SU-DHL-6 (cell line): ENCODE measurements at regions not wholly inside any gene's neighbourhood (a gene's known extent, or its start where the extent isn't known, plus 50 kb on each side); places are given as distances from the start of the nearest gene placed in this dataset.

ENCODE experiments used
- CTCF ChIP-seq: fragments of 200-600 bp; sonication (generic); IDR thresholded peaks from one replicate; pipeline ENCODE4 v1.5.1; 2017; ENCODE audit warnings: antibody characterized with exemption, mild to moderate bottlenecking, low read length, moderate library complexity; ENCODE audit not compliant: insufficient read depth, poor library complexity, severe bottlenecking
- EZH2phosphoT487 ChIP-seq: fragments of 200-600 bp; sonication (generic), shearing (Covaris generic); conservative IDR thresholded peaks from 2 replicates; pipeline ENCODE4 v1.6.1; 2018; ENCODE audit warnings: mild to moderate bottlenecking, antibody characterized with exemption, low read length, moderate library complexity, mixed read lengths

GRCh38 chr22:27605390-27605789 lies 196.2 kb downstream of the MN1 start:
- no peak for TF ChIP-seq CTCF
- no peak for TF ChIP-seq EZH2phosphoT487
